OCI-LY3 (cell line): ENCODE measurements at regions not wholly inside any gene's neighbourhood (a gene's known extent, or its start where the extent isn't known, plus 50 kb on each side); places are given as distances from the start of the nearest gene placed in this dataset.

Experiments
- H2AFZ ChIP-seq: fragments of 200-600, 300-600 bp; shearing (Covaris generic); 2 replicates; pipeline ENCODE4 v1.6.0; 2014; ENCODE audit warnings: antibody characterized with exemption, low read depth, low read length
- H3K27ac ChIP-seq: fragments of 200-600, 300-600 bp; sonication (generic); 2 replicates; pipeline ENCODE4 v1.5.1; 2014; ENCODE audit warnings: mild to moderate bottlenecking, low read length, moderate library complexity, mixed read lengths
- H3K27me3 ChIP-seq: fragments of 200-600, 300-600 bp; sonication (generic); 2 replicates; pipeline ENCODE4 v1.6.1; 2014; ENCODE audit warnings: low read depth, low read length, mixed read lengths
- H3K36me3 ChIP-seq: fragments of 200-600, 300-600 bp; sonication (generic); replicated peaks from 2 replicates; pipeline ENCODE3; 2014; ENCODE audit warnings: low read depth, low read length, mixed read lengths
- H3K4me1 ChIP-seq: fragments of 300-600, 200-600 bp; sonication (generic); 2 replicates; pipeline ENCODE4 v1.6.1; 2014; ENCODE audit warnings: low read length, mixed read lengths
- H3K4me2 ChIP-seq: fragments of 200-600, 300-600 bp; sonication (generic); 2 replicates; pipeline ENCODE4 v1.6.1; 2014; ENCODE audit warnings: low read length, mixed read lengths
- H3K4me3 ChIP-seq: fragments of 300-600, 200-600 bp; sonication (generic); 2 replicates; pipeline ENCODE4 v1.5.1; 2014; ENCODE audit warnings: antibody characterized with exemption, mild to moderate bottlenecking, low read length, moderate library complexity
- H3K79me2 ChIP-seq: fragments of 300-600, 200-600 bp; shearing (Covaris generic); 2 replicates; pipeline ENCODE4 v1.6.1; 2014; ENCODE audit warnings: mild to moderate bottlenecking, low read length, mixed read lengths
- H3K9ac ChIP-seq: fragments of 300-600, 200-600 bp; shearing (Covaris generic); 2 replicates; pipeline ENCODE4 v1.6.0; 2014; ENCODE audit warnings: mild to moderate bottlenecking, low read length, moderate library complexity
- H3K9me3 ChIP-seq: fragments of 200-600, 300-600 bp; shearing (Covaris generic); 2 replicates; pipeline ENCODE4 v1.6.1; 2014; ENCODE audit warnings: low read length, mixed read lengths; ENCODE audit not compliant: insufficient read depth
- H4K20me1 ChIP-seq: fragments of 200-600, 300-600 bp; sonication (generic); 2 replicates; pipeline ENCODE4 v1.6.1; 2016; ENCODE audit warnings: low read length, mixed read lengths; ENCODE audit not compliant: insufficient read depth
- CTCF ChIP-seq: fragments of 200-600, 300-600 bp; sonication (generic); IDR thresholded peaks from 2 replicates; pipeline ENCODE4 v1.5.1; 2014; ENCODE audit warnings: antibody characterized with exemption, low read length, low read depth
- EZH2phosphoT487 ChIP-seq: fragments of 200-600 bp; shearing (Covaris generic); IDR thresholded peaks from 2 replicates; pipeline ENCODE4 v1.6.1; 2018; ENCODE audit warnings: antibody characterized with exemption, mixed run types, low read depth

GRCh38 chr3:124383051-124383450 is 347.2 kb upstream of the UMPS start:
- Histone ChIP-seq H4K20me1 (no peaks in the 10 kb centered on the region), H3K9ac (no peak overlapping the region), H3K36me3 (no peaks in the 10 kb centered on the region), H3K79me2 (no peaks in the 10 kb centered on the region), H3K27ac (no peak overlapping the region), H3K27me3 (peaks cover 42% of the 10 kb centered on the region), H3K4me2 (no peak overlapping the region), H3K4me3 (no peak overlapping the region), H3K4me1 (no peaks in the 10 kb centered on the region), H2AFZ (no peak overlapping the region), H3K9me3 (no peaks in the 10 kb centered on the region)
- TF ChIP-seq CTCF (no peak), EZH2phosphoT487 (no peak)

DNA sequence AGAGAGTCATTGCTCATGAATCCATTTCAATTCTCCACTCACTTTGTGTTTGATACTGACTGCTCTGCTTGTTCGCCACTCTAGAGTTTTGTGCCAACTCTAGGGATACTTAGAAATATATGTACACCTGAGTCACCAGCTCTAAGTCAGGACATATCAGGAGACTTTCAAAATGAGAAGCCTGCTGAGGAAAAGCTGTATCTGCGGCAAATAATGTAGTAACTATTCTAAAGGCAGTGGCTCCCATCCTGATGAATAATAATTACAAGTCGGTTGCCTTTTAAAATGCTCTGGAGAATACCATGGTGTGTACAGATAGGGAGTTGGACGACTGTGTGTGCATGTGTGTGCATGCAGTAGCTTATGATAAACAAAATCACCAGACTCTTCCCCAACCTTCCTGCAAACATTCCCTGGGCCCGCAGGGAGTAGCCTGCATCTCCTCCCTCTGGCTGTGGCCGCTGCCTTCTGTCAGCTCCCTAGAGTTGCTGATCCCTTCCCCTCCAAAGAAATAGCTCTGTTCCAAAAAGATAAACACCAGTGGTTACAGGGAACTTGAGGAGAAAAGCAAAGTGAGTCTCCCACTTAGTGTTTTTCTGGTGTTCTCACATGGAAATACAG is 346.3 kb upstream of the UMPS start:
- Histone ChIP-seq H3K4me3 (no peak overlapping the region), H3K79me2 (no peaks in the 10 kb centered on the region), H4K20me1 (no peaks in the 10 kb centered on the region), H2AFZ (no peak overlapping the region), H3K9ac (no peak overlapping the region), H3K27ac (no peak overlapping the region), H3K4me2 (no peak overlapping the region), H3K4me1 (no peaks in the 10 kb centered on the region), H3K27me3 (peaks cover 51% of the 10 kb centered on the region), H3K9me3 (no peaks in the 10 kb centered on the region), H3K36me3 (no peaks in the 10 kb centered on the region)
- no peak for TF ChIP-seq EZH2phosphoT487
- TF ChIP-seq CTCF: no peak

DNA sequence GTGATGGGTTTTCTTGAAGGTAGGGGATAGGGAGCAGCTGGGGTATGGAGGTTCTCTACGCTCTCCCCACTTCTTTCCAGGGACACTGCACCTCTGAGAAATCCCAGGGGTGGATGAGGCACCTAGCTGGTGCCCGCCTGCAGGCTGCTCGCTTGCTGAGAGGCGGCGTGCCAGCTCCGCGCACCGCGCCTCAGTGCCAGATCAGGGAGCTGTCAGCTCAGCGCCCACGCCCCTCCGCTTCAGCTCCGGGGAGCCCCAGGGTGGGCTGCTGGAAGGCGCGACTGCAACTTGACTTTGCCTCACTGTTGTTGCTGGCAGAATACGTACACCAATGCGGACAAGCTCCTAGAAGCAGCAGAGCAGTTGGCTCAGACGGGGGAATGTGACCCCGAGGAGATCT is 345.7 kb upstream of the UMPS start:
- H3K4me3 ChIP-seq: no peak overlapping the region
- no peaks in the 10 kb centered on the region for H4K20me1 ChIP-seq
- peaks cover 56% of the 10 kb centered on the region for H3K27me3 ChIP-seq
- no peak overlapping the region for H3K27ac ChIP-seq
- no peaks in the 10 kb centered on the region for H3K36me3 ChIP-seq
- no peak for TF ChIP-seq CTCF
- TF ChIP-seq EZH2phosphoT487: no peak
- no peaks in the 10 kb centered on the region for H3K9me3 ChIP-seq
- H3K4me1 ChIP-seq: no peaks in the 10 kb centered on the region
- H3K79me2 ChIP-seq: no peaks in the 10 kb centered on the region
- no peak overlapping the region for H3K4me2 ChIP-seq
- no peak overlapping the region for H2AFZ ChIP-seq
- no peak overlapping the region for H3K9ac ChIP-seq

DNA sequence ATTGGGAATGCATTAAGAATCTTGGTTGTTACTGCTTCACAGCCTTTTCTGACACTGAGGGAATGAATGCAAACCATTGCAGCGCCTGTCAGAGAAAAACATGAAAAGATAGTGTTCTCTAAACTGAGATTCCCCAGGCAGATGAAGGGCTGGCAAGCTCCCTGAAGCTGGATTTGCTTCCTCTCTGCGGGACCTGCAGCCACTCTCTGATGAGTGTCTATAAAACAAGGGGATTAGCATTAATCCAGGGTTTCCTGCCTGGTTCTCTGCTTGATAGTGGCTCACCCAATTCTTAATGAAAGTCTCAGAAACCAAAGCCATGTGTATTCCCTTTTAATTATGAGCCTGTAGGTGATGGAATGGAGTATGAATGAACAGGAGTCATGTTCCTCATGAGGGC is 344.3 kb upstream of the UMPS start:
- Histone ChIP-seq H3K9ac (no peak overlapping the region), H3K4me3 (no peak overlapping the region), H3K4me1 (no peaks in the 10 kb centered on the region), H2AFZ (no peak overlapping the region), H3K27ac (no peak overlapping the region), H3K27me3 (peaks cover 71% of the 10 kb centered on the region), H3K36me3 (no peaks in the 10 kb centered on the region), H3K9me3 (no peaks in the 10 kb centered on the region), H4K20me1 (no peaks in the 10 kb centered on the region), H3K4me2 (no peak overlapping the region), H3K79me2 (no peaks in the 10 kb centered on the region)
- TF ChIP-seq CTCF (no peak), EZH2phosphoT487 (no peak)
